ENCODE measurements at regions not wholly inside any gene's neighbourhood (a gene's known extent, or its start where the extent isn't known, plus 50 kb on each side); places are given as distances from the start of the nearest gene placed in this dataset.

GRCh38 chrX:124725502-124725901 lies 379.1 kb downstream of the SH2D1A start:
- no peaks in the 10 kb centered on the region for H3K4me1 ChIP-seq (ENCODE audit: control insufficient read depth in 2 of 2, insufficient read depth in 1 of 2, low read depth in 1 of 2, low read length in 2 of 2)
- no peak overlapping the region for H3K4ac ChIP-seq (ENCODE audit: low read length)
- no peak overlapping the region for H4K8ac ChIP-seq (ENCODE audit: low read depth, low read length)
- H3K14ac ChIP-seq (ENCODE audit: low read length): no peak overlapping the region
- H4K91ac ChIP-seq (ENCODE audit: low read depth, low read length, poor library complexity): no peak overlapping the region
- no peaks in the 10 kb centered on the region for H3K9me3 ChIP-seq (replicated peaks in 1 of 2; ENCODE audit: control insufficient read depth in 2 of 2, insufficient read depth in 1 of 2, low read depth in 1 of 2, low read length in 2 of 2)
- no peak overlapping the region for H2BK15ac ChIP-seq (ENCODE audit: low read length)
- no peak for DNase-seq (ENCODE audit: low spot score)
- no peak overlapping the region for H3K18ac ChIP-seq (ENCODE audit: low read length)
- H2AFZ ChIP-seq (ENCODE audit: low read length): no peak overlapping the region
- no peak overlapping the region for H3K9ac ChIP-seq (ENCODE audit: low read depth, low read length, poor library complexity)
- no peaks in the 10 kb centered on the region for H3K27me3 ChIP-seq (ENCODE audit: control insufficient read depth in 3 of 3, insufficient read depth in 3 of 3, low read depth in 1 of 3, low read length in 3 of 3)
- H3K27ac ChIP-seq (replicated peaks; ENCODE audit: low read length): no peak overlapping the region
- no peak overlapping the region for H3K4me3 ChIP-seq (ENCODE audit: low read length in 2 of 2)
- no peak overlapping the region for H3K4me2 ChIP-seq (ENCODE audit: insufficient read depth, low read length, poor library complexity, severe bottlenecking)
- H3K36me3 ChIP-seq (replicated peaks in 1 of 2; ENCODE audit: control insufficient read depth in 2 of 2, insufficient read depth in 2 of 2, low read length in 2 of 2): no peaks in the 10 kb centered on the region
- H3K79me1 ChIP-seq (ENCODE audit: low read depth, low read length): no peaks in the 10 kb centered on the region
- WGBS, 2 donors (ENCODE audit: extremely low coverage in 2 of 2, insufficient read length in 2 of 2, insufficient replicate concordance in 1 of 2): no CpG with 5 or more reads among the region's 1 CpG
- no peak overlapping the region for H2AK5ac ChIP-seq (ENCODE audit: low read depth, low read length)
- no peak overlapping the region for H2BK5ac ChIP-seq (ENCODE audit: low read length)
- no peak overlapping the region for H2BK12ac ChIP-seq (ENCODE audit: low read length)
- no peak overlapping the region for H3K23ac ChIP-seq (ENCODE audit: low read depth, low read length, poor library complexity)
- H2BK120ac ChIP-seq (ENCODE audit: low read depth, low read length): no peak overlapping the region

- no peak overlapping the region for H3K27ac ChIP-seq (replicated peaks; ENCODE audit: low read length)
- no peak overlapping the region for H2BK15ac ChIP-seq (ENCODE audit: low read length)
- H2AK5ac ChIP-seq (ENCODE audit: low read depth, low read length): no peak overlapping the region
- H4K8ac ChIP-seq (ENCODE audit: low read depth, low read length): no peak overlapping the region
- H3K14ac ChIP-seq (ENCODE audit: low read length): no peak overlapping the region
- no peaks in the 10 kb centered on the region for H3K27me3 ChIP-seq (ENCODE audit: control insufficient read depth in 3 of 3, insufficient read depth in 3 of 3, low read depth in 1 of 3, low read length in 3 of 3)
- H2AFZ ChIP-seq (ENCODE audit: low read length): no peak overlapping the region
- H2BK5ac ChIP-seq (ENCODE audit: low read length): no peak overlapping the region
- no peak overlapping the region for H3K4me2 ChIP-seq (ENCODE audit: insufficient read depth, low read length, poor library complexity, severe bottlenecking)
- H3K4me3 ChIP-seq (ENCODE audit: low read length in 2 of 2): no peak overlapping the region
- no peak overlapping the region for H3K23ac ChIP-seq (ENCODE audit: low read depth, low read length, poor library complexity)
- no peak overlapping the region for H3K4ac ChIP-seq (ENCODE audit: low read length)
- no peak overlapping the region for H2BK120ac ChIP-seq (ENCODE audit: low read depth, low read length)
- no peak overlapping the region for H3K18ac ChIP-seq (ENCODE audit: low read length)
- H3K4me1 ChIP-seq (ENCODE audit: control insufficient read depth in 2 of 2, insufficient read depth in 1 of 2, low read depth in 1 of 2, low read length in 2 of 2): no peaks in the 10 kb centered on the region
- no peaks in the 10 kb centered on the region for H3K9me3 ChIP-seq (replicated peaks in 1 of 2; ENCODE audit: control insufficient read depth in 2 of 2, insufficient read depth in 1 of 2, low read depth in 1 of 2, low read length in 2 of 2)
- no peak overlapping the region for H2BK12ac ChIP-seq (ENCODE audit: low read length)
- no peak overlapping the region for H4K91ac ChIP-seq (ENCODE audit: low read depth, low read length, poor library complexity)
- no CpG with 5 or more reads among the region's 2 CpGs for WGBS, 2 donors (ENCODE audit: extremely low coverage in 2 of 2, insufficient read length in 2 of 2, insufficient replicate concordance in 1 of 2)
- no peak for DNase-seq (ENCODE audit: low spot score)
- H3K36me3 ChIP-seq (replicated peaks in 1 of 2; ENCODE audit: control insufficient read depth in 2 of 2, insufficient read depth in 2 of 2, low read length in 2 of 2): no peaks in the 10 kb centered on the region
- H3K79me1 ChIP-seq (ENCODE audit: low read depth, low read length): no peaks in the 10 kb centered on the region
- no peak overlapping the region for H3K9ac ChIP-seq (ENCODE audit: low read depth, low read length, poor library complexity)
Observed at GRCh38 chrX:124726292-124726691, 379.9 kb downstream of the SH2D1A start.

GRCh38 chrX:124726881-124727280 lies 380.5 kb downstream of the SH2D1A start:
- Histone ChIP-seq H3K9me3 (replicated peaks in 1 of 2; ENCODE audit: control insufficient read depth in 2 of 2, insufficient read depth in 1 of 2, low read depth in 1 of 2, low read length in 2 of 2) (no peaks in the 10 kb centered on the region), H2BK12ac (ENCODE audit: low read length) (no peak overlapping the region), H3K4ac (ENCODE audit: low read length) (no peak overlapping the region), H2AK5ac (ENCODE audit: low read depth, low read length) (no peak overlapping the region), H3K27ac (replicated peaks; ENCODE audit: low read length) (no peak overlapping the region), H4K91ac (ENCODE audit: low read depth, low read length, poor library complexity) (no peak overlapping the region), H4K8ac (ENCODE audit: low read depth, low read length) (no peak overlapping the region), H3K14ac (ENCODE audit: low read length) (no peak overlapping the region), H2AFZ (ENCODE audit: low read length) (no peak overlapping the region), H3K23ac (ENCODE audit: low read depth, low read length, poor library complexity) (no peak overlapping the region), H3K4me1 (ENCODE audit: control insufficient read depth in 2 of 2, insufficient read depth in 1 of 2, low read depth in 1 of 2, low read length in 2 of 2) (no peaks in the 10 kb centered on the region), H2BK120ac (ENCODE audit: low read depth, low read length) (no peak overlapping the region), H3K4me3 (ENCODE audit: low read length in 2 of 2) (no peak overlapping the region), H2BK15ac (ENCODE audit: low read length) (no peak overlapping the region), H3K18ac (ENCODE audit: low read length) (no peak overlapping the region), H3K9ac (ENCODE audit: low read depth, low read length, poor library complexity) (no peak overlapping the region), H3K79me1 (ENCODE audit: low read depth, low read length) (no peaks in the 10 kb centered on the region), H3K27me3 (ENCODE audit: control insufficient read depth in 3 of 3, insufficient read depth in 3 of 3, low read depth in 1 of 3, low read length in 3 of 3) (no peaks in the 10 kb centered on the region), H2BK5ac (ENCODE audit: low read length) (no peak overlapping the region), H3K36me3 (replicated peaks in 1 of 2; ENCODE audit: control insufficient read depth in 2 of 2, insufficient read depth in 2 of 2, low read length in 2 of 2) (no peaks in the 10 kb centered on the region), H3K4me2 (ENCODE audit: insufficient read depth, low read length, poor library complexity, severe bottlenecking) (no peak overlapping the region)
- WGBS, 2 donors (ENCODE audit: extremely low coverage in 2 of 2, insufficient read length in 2 of 2, insufficient replicate concordance in 1 of 2): no CpG with 5 or more reads among the region's 1 CpG
- DNase-seq (ENCODE audit: low spot score): no peak

DNA sequence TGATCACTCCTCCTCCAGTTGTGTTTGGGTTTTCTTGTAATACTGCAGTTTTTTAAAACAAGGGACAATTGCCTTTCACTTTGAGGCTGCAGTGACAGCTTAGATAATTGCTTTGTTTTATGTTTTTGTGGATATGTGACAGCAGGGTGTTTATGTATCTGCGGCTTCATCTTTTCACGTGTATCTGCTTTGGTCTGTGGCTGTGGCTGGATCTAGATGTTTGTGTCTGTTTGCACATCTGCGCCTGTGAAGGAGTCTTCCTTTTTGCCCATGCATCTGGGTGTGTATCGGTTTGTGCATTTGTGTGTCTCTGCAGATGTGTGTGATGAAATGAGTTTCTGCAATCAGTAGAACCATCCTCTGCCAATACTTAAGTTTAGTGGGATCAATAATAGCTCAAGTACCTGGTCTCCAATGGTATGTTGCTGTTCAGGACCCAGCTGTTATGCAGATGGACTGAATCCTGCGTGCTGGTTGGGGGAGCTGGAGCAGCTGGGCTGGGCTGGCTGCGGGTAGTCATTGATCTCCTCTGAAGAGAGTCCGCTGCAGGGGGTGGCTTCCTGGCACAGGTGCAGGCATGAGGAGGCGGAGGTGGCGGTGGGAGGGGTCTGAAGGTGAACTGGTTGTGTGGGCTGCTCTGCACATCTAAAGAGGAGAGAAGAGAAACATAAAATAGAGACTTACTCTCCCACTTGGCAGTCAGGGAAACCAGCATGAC lies 390.3 kb downstream of the SH2D1A start:
- H3K4me2 ChIP-seq (ENCODE audit: insufficient read depth, low read length, poor library complexity, severe bottlenecking): no peak overlapping the region
- H2AK5ac ChIP-seq (ENCODE audit: low read depth, low read length): no peak overlapping the region
- WGBS, 2 donors (ENCODE audit: extremely low coverage in 2 of 2, insufficient read length in 2 of 2, insufficient replicate concordance in 1 of 2): no CpG with 5 or more reads among the region's 9 CpGs
- no peaks in the 10 kb centered on the region for H3K79me1 ChIP-seq (ENCODE audit: low read depth, low read length)
- H3K18ac ChIP-seq (ENCODE audit: low read length): no peak overlapping the region
- H3K27me3 ChIP-seq (ENCODE audit: control insufficient read depth in 3 of 3, insufficient read depth in 3 of 3, low read depth in 1 of 3, low read length in 3 of 3): no peaks in the 10 kb centered on the region
- no peak overlapping the region for H2BK5ac ChIP-seq (ENCODE audit: low read length)
- peaks cover 0 to 3% of the 10 kb centered on the region in 2 donors for H3K4me1 ChIP-seq (ENCODE audit: control insufficient read depth in 2 of 2, insufficient read depth in 1 of 2, low read depth in 1 of 2, low read length in 2 of 2)
- no peak overlapping the region for H3K23ac ChIP-seq (ENCODE audit: low read depth, low read length, poor library complexity)
- H4K8ac ChIP-seq (ENCODE audit: low read depth, low read length): no peak overlapping the region
- no peak overlapping the region for H3K9ac ChIP-seq (ENCODE audit: low read depth, low read length, poor library complexity)
- H3K4ac ChIP-seq (ENCODE audit: low read length): no peak overlapping the region
- no peak overlapping the region for H2BK12ac ChIP-seq (ENCODE audit: low read length)
- H3K27ac ChIP-seq (replicated peaks; ENCODE audit: low read length): no peak overlapping the region
- H2BK15ac ChIP-seq (ENCODE audit: low read length): no peak overlapping the region
- no peak overlapping the region for H2BK120ac ChIP-seq (ENCODE audit: low read depth, low read length)
- no peak for DNase-seq (ENCODE audit: low spot score)
- no peak overlapping the region for H3K14ac ChIP-seq (ENCODE audit: low read length)
- no peak overlapping the region for H2AFZ ChIP-seq (ENCODE audit: low read length)
- H3K4me3 ChIP-seq (ENCODE audit: low read length in 2 of 2): no peak overlapping the region
- no peaks in the 10 kb centered on the region for H3K36me3 ChIP-seq (replicated peaks in 1 of 2; ENCODE audit: control insufficient read depth in 2 of 2, insufficient read depth in 2 of 2, low read length in 2 of 2)
- no peaks in the 10 kb centered on the region for H3K9me3 ChIP-seq (replicated peaks in 1 of 2; ENCODE audit: control insufficient read depth in 2 of 2, insufficient read depth in 1 of 2, low read depth in 1 of 2, low read length in 2 of 2)
- H4K91ac ChIP-seq (ENCODE audit: low read depth, low read length, poor library complexity): no peak overlapping the region

Measured in neuronal stem cell (in vitro differentiated cells).